ENCODE measurements at regions not wholly inside any gene's neighbourhood (a gene's known extent, or its start where the extent isn't known, plus 50 kb on each side); places are given as distances from the start of the nearest gene placed in this dataset.

DNA sequence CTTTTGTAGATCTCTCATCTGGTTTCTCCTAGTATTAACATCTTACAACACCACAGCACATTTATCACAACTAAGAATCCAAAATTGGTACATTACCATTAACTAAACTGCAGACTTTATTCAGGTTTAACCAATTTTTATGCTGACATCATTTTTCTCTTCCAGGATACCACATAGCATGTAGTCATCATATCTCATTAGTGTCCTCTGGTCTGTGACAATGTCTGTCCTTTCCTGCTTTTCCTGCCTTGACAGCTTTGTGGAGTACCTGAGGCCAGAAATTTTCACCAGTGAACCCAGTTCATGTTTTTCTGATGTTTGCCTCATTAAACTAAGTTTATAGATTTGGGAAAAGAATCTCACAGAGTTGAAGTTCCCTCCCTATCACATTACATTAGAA is 294.7 kb upstream of the TNC start:
- Histone ChIP-seq H3K79me2 (ENCODE audit: insufficient read depth, low read length) (no peaks in the 10 kb centered on the region), H3K79me1 (ENCODE audit: insufficient read depth, low read depth, low read length, poor library complexity, severe bottlenecking) (no peaks in the 10 kb centered on the region), H3K27ac (ENCODE audit: insufficient read length, low read depth, low read length) (no peak overlapping the region), H4K8ac (replicated peaks; ENCODE audit: insufficient read length, low read depth, low read length) (no peak overlapping the region), H3K9me3 (ENCODE audit: control insufficient read depth, low read depth, low read length) (no peaks in the 10 kb centered on the region), H3K27me3 (ENCODE audit: insufficient read depth, low read length) (no peaks in the 10 kb centered on the region), H2BK12ac (ENCODE audit: insufficient read length, low read depth, low read length) (no peak overlapping the region), H3K4me1 (ENCODE audit: insufficient read depth, low read length) (no peaks in the 10 kb centered on the region; the same call in 1 of the 2 replicates), H2AFZ (ENCODE audit: low read length) (no peak overlapping the region), H3K9ac (ENCODE audit: extremely low read depth, insufficient read length, low read length) (no peak overlapping the region), H3K56ac (ENCODE audit: insufficient read length, low read depth, low read length) (no peak overlapping the region), H4K91ac (ENCODE audit: insufficient read length, low read depth, low read length) (no peak overlapping the region), H3K4me2 (ENCODE audit: insufficient read depth, insufficient read length, low read length) (no peak overlapping the region), H2BK120ac (ENCODE audit: low read depth, low read length, poor library complexity, severe bottlenecking) (no peak overlapping the region), H2BK15ac (ENCODE audit: low read depth, low read length) (no peak overlapping the region), H4K20me1 (ENCODE audit: control insufficient read depth, insufficient read depth, insufficient read length) (no peaks in the 10 kb centered on the region), H2BK5ac (ENCODE audit: insufficient read length, low read length) (no peak overlapping the region), H3K4ac (ENCODE audit: low read depth, low read length) (no peak overlapping the region), H3T11ph (ENCODE audit: low read length) (no peak overlapping the region), H3K23me2 (ENCODE audit: insufficient read length, low read depth, low read length, poor library complexity, severe bottlenecking) (no peaks in the 10 kb centered on the region), H3K18ac (ENCODE audit: insufficient read length, low read depth, low read length) (no peak overlapping the region), H4K5ac (ENCODE audit: insufficient read length, low read depth, low read length) (no peak overlapping the region), H3K14ac (ENCODE audit: insufficient read depth, low read length) (no peak overlapping the region), H2AK5ac (ENCODE audit: insufficient read length, low read length) (no peak overlapping the region), H3K23ac (ENCODE audit: insufficient read length, low read depth, low read length) (no peak overlapping the region), H2BK20ac (ENCODE audit: low read depth, low read length, poor library complexity, severe bottlenecking) (no peak overlapping the region)
- peaks cover 11 to 15% of the 10 kb centered on the region in 2 experiments for H3K9me3 Mint-ChIP-seq
- TF ChIP-seq, protein P1, sequence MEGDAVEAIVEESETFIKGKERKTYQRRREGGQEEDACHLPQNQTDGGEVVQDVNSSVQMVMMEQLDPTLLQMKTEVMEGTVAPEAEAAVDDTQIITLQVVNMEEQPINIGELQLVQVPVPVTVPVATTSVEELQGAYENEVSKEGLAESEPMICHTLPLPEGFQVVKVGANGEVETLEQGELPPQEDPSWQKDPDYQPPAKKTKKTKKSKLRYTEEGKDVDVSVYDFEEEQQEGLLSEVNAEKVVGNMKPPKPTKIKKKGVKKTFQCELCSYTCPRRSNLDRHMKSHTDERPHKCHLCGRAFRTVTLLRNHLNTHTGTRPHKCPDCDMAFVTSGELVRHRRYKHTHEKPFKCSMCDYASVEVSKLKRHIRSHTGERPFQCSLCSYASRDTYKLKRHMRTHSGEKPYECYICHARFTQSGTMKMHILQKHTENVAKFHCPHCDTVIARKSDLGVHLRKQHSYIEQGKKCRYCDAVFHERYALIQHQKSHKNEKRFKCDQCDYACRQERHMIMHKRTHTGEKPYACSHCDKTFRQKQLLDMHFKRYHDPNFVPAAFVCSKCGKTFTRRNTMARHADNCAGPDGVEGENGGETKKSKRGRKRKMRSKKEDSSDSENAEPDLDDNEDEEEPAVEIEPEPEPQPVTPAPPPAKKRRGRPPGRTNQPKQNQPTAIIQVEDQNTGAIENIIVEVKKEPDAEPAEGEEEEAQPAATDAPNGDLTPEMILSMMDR (conservative IDR thresholded peaks at IDR 0.05), result no peak
- no peak for DNase-seq
- H3K27me3 Mint-ChIP-seq (ENCODE audit: low read depth), result no peaks in the 10 kb centered on the region
- H3K27ac Mint-ChIP-seq, result no peak overlapping the region
- H3K36me3 Mint-ChIP-seq (ENCODE audit: insufficient read depth in 1 of 3, low read depth in 3 of 3), result peaks cover 0 to 19% (median 9%) of the 10 kb centered on the region in 3 experiments
- peaks cover 8 to 21% of the 10 kb centered on the region in 2 experiments for H3K4me1 Mint-ChIP-seq
- no peak overlapping the region for H3K4me3 Mint-ChIP-seq
